Heart left ventricle (tissue), 13 donors: ENCODE measurements at regions not wholly inside any gene's neighbourhood (a gene's known extent, or its start where the extent isn't known, plus 50 kb on each side); places are given as distances from the start of the nearest gene placed in this dataset.

Experiments
- CTCF ChIP-seq, 12 donors: fragments of 200-600 bp; sonication (generic) in 4 of 12; IDR thresholded peaks; one replicate each; pipeline versions ENCODE4 v1.5.0 to v1.8.0; 2018 to 2022; ENCODE audit warnings: antibody characterized with exemption in 12 of 12, mild to moderate bottlenecking in 5 of 12
- POLR2A ChIP-seq, 2 donors: fragments of 450-650 bp; IDR thresholded peaks; one replicate each; pipeline ENCODE4 v1.6.1; 2017; ENCODE audit warnings: antibody characterized with exemption in 2 of 2, mild to moderate bottlenecking in 2 of 2, moderate library complexity in 2 of 2
- donor health status: ischemic (EF 13 %, LVEDD 7.1; RV severe dilation, severe dysfunction).
- donor health status: DM: no; HTN: yes; CAD: no.
- donor health status: DM: no; HTN: no; CAD: no.
- donor health status: ischemic (EF 25% LVEDD 6.9; RV normal size, moderate dysfunction).
- donor health status: ischemic (EF 25% LVEDD 5.7; RV mildly dilated, moderate dysfunction).
- donor health status: ischemic (EF 35%, LVEDD 5.7; RV mildly dilated, moderate dysfunction).
- donor health status: nonischemic (EF 11% LVEDD 7.7; RV severe dilation, severe dysfunction).
- donor health status: DM: yes; HTN: yes; CAD: no.
- donor health status: PGD.
- donor health status: ischemic (EF 29% LVEDD 5.4; RV normal size, mild dysfunction).
- donor health status: nonischemic (EF 23%, LVEDD 6.1; RV moderate dilation, normal function).

- TF ChIP-seq POLR2A (IDR thresholded peaks at IDR 0.05) = no peak
- no peak for TF ChIP-seq CTCF (IDR thresholded peaks at IDR 0.05)
Observed at GRCh38 chr10:88118729-88119128, 255.3 kb downstream of the PTEN start.
